MM.1S (cell line): ENCODE measurements at regions not wholly inside any gene's neighbourhood (a gene's known extent, or its start where the extent isn't known, plus 50 kb on each side); places are given as distances from the start of the nearest gene placed in this dataset.

Experiments
- EZH2 ChIP-seq: fragments of 300-600 bp; sonication (generic); optimal IDR thresholded peaks from 2 replicates; pipeline ENCODE3; 2017; ENCODE audit warnings: low read depth, mild to moderate bottlenecking, antibody characterized with exemption, low read length, mixed read lengths
- EZH2phosphoT487 ChIP-seq: fragments of 300-600 bp; sonication (generic); IDR thresholded peaks from 2 replicates; pipeline ENCODE4 v1.6.1; 2018; ENCODE audit warnings: antibody characterized with exemption, low read length
- TF ChIP-seq, protein P1 (sequence below): fragments of 300-600 bp; sonication (generic); IDR thresholded peaks from 2 replicates; pipeline ENCODE4 v1.5.1; 2016; ENCODE audit warnings: antibody characterized with exemption, low read length, mixed read lengths

DNA sequence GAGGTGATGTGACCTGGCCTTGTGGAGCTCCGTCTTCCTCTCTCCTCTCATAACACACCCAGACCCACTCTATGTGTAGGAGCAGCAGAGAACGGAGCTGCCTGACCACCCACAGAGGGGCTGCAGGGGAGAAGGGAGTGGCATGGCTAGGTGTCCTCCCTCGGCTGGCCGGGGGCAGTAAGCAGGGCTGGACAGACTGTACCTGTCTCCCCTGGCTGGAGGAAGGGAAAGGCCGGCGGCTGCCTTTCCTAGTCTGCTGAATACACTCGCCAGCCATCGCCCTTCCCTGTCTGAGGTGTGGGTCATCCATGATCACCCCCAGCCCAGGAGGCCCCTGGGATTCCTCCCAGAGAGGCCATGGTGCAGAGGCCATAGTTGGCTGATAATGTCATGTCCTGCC lies 187.2 kb upstream of the AJAP1 start:
- TF ChIP-seq, protein P1, sequence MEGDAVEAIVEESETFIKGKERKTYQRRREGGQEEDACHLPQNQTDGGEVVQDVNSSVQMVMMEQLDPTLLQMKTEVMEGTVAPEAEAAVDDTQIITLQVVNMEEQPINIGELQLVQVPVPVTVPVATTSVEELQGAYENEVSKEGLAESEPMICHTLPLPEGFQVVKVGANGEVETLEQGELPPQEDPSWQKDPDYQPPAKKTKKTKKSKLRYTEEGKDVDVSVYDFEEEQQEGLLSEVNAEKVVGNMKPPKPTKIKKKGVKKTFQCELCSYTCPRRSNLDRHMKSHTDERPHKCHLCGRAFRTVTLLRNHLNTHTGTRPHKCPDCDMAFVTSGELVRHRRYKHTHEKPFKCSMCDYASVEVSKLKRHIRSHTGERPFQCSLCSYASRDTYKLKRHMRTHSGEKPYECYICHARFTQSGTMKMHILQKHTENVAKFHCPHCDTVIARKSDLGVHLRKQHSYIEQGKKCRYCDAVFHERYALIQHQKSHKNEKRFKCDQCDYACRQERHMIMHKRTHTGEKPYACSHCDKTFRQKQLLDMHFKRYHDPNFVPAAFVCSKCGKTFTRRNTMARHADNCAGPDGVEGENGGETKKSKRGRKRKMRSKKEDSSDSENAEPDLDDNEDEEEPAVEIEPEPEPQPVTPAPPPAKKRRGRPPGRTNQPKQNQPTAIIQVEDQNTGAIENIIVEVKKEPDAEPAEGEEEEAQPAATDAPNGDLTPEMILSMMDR: no peak
- TF ChIP-seq EZH2phosphoT487: no peak
- no peak for TF ChIP-seq EZH2
